NAMALWA (cell line): ENCODE measurements at regions not wholly inside any gene's neighbourhood (a gene's known extent, or its start where the extent isn't known, plus 50 kb on each side); places are given as distances from the start of the nearest gene placed in this dataset.
"Not testable (repeated sequence)": the region's sequence is repeated elsewhere in the genome, so short reads cannot be mapped to it uniquely, and the experiment has no call there.

ENCODE experiments used
- DNase-seq: peaks from one replicate; pipeline ENCODE4 v3.0.0-alpha.2; 2015; ENCODE audit warnings: low spot score

DNA sequence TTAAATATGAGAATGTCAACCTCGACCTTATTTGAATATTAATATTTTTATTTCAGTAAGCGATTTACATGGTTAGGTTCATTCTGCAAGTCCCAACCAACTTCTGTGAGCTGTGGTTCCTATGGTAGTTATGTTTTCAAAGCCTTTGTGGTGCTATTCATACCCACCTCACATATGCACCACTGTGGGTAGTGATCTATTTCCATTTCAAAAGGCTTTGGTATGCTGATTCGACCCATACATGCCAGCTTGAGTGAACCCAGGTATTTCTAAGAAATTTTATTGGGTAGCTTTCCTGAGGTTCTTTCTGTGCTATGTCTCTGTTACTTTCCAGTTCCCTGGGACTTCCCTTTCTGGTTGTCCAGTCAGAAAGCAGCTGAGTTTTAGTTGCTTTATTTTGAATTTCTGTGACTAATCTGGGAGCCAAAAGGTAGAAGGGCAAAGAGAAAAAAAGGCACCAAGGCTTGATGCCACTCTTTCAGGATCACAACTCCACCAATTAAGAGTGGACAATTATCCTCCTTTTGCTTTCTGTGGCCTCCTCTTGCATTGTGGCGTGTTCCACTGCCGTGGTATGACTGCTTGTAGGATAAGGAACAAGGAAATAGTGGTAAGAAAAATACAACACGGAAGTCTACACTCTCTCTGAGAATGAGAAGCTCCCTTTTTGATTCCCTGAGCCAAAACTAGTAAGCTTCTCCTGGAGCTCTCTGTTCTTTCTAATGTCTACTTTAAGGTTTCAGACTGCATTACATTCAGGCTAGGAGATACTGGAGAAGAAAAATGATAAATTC is 729.1 kb downstream of the NOVA1 start:
- DNase-seq: no peak

DNA sequence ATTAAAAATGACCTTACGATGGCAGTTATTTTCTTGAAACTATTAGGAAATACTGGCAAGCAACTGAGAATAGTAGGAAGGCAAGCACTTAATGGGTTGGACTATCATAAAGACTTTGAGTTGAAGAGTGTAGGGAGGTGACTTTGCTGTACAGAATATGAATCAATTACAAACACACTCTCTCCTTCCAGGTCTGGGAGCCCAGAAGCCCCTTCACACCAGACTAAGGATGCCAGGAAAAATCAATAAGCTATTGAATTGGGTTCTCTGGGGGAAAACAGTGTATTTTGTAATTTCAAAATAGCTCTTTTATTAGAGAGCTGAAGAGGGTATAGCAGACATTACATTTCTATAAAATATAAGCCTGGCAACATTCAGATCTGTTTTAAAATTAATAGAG is 736.4 kb downstream of the NOVA1 start:
- DNase-seq: no peak

DNA sequence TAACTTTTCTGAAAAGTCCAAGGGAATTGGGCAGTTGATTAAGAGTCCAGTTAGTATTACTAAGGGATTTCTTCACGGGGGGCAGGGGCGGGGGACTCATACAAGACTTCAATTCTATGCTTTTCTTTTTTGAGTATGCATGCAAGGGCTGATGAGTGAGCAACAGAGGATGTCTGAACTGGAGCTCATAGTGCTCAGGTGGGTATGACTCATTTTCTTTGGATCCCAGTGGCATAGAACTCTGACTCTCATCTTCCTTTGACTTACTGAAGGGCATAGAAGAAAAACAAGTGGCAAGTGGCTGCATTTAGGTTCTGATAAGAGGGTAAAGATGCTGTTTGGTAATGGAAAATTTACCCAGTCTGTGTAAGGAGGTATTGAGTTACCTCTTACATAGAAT is 749.2 kb downstream of the NOVA1 start:
- no peak for DNase-seq

- DNase-seq: no peak
Observed at GRCh38 chr14:25846246-25846645, 751.6 kb downstream of the NOVA1 start.

GRCh38 chr14:25843481-25844470 is 754.1 kb downstream of the NOVA1 start:
- DNase-seq: no peak

GRCh38 chr14:25841226-25841625 is 756.6 kb downstream of the NOVA1 start:
- no peak for DNase-seq

GRCh38 chr14:25837551-25837965 is 760.3 kb downstream of the NOVA1 start:
- DNase-seq: no peak

- DNase-seq: no peak
Observed at GRCh38 chr14:25836636-25837035, 761.2 kb downstream of the NOVA1 start.

DNA sequence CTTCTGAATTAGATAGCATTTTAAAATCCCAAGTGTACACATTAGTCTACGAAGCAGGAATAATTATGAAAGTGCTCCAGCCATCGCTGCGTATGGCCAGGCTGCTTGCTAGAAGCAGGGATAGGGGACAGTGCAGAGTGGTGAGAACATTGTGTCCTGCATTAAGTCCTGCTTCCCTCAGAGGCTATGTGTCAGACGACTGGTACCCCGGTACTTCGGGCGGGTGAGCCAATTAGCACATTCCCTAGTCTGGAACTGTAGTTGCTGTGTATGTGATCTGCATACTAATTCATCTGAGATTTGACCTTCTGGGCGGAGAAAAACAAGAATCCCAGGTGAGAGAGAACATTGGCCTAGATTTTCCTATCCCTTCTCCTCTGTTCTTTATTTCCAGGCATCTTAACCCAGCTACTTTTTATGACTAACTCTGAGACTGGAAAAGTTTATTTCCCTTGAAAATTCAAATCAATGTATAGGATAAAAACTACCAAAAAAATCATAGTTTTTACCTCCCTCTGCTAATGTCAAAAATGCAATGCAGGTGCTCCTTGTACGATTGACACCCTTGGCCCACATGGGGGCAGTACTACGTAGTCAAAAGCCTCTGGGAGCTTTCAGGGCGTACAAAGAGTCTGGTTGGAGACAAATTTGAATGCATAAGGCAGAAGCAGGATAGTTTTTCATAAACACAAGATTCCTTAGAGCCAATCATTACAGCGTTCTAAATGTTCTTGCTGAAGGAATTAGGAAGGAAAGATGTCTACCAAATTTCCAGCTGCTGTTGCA is 764.3 kb downstream of the NOVA1 start:
- DNase-seq: peak; percentile 57

DNA sequence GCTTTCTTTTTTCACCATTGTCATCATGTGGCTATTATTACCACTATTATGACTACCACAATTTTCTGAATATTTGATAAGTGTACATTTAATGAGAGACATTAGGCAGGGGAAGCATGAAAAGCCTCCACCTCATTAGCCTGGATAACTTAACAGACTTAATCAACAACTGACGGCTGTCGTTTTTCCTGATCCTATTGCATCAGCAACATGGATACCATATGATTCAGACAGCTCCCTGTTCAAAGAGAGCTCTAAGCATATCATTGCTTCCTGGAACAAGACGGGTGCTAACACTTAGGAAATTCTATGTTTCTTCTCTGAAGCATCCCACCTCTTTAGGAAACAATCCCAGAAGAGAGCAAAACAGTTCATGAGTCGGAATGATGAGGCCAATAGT is 765.2 kb downstream of the NOVA1 start:
- DNase-seq: no peak

DNA sequence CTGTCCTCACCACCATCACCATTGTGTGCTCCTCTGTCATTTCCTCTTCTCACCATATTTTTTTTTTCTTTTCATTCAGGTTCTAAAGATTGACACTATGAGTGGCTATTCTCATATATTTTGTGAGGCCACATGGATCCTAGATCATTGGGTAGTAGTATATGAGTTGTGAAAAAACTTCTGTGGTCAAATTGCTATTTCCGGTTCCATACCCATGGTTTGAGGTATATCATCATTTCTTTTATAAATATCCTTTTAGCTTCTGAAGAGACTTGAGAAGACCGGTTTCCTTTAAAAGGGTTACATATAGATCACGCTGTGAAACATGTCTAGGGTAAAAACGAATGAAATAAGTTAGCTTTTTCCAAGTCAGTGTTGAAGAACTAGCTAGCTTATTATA is 769.3 kb downstream of the NOVA1 start:
- no peak for DNase-seq

DNA sequence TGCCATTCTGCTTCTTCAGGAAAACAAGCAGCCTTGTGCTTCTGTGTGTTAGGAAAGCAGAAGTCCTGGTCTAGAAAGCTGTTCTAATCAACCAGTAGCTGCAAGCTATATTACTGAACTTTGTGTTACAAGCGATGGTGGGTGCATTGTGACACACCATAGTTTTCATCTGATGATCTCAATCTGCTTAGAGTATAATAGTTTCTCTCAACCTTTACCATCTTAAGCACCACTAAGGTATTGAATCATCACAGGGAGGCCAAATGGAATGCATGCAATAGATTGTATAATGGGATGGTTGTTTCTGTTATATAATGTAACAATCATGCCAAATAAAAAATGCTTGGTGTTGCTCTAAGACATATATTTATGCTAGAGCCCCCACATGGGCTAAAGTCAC is 771.7 kb downstream of the NOVA1 start:
- no peak for DNase-seq

- DNase-seq: no peak
Observed at GRCh38 chr14:25820368-25820767, 770.4 kb upstream of the STXBP6 start.

- DNase-seq: not testable (repeated sequence)
Observed at GRCh38 chr14:25814622-25815021, 764.7 kb upstream of the STXBP6 start.

DNA sequence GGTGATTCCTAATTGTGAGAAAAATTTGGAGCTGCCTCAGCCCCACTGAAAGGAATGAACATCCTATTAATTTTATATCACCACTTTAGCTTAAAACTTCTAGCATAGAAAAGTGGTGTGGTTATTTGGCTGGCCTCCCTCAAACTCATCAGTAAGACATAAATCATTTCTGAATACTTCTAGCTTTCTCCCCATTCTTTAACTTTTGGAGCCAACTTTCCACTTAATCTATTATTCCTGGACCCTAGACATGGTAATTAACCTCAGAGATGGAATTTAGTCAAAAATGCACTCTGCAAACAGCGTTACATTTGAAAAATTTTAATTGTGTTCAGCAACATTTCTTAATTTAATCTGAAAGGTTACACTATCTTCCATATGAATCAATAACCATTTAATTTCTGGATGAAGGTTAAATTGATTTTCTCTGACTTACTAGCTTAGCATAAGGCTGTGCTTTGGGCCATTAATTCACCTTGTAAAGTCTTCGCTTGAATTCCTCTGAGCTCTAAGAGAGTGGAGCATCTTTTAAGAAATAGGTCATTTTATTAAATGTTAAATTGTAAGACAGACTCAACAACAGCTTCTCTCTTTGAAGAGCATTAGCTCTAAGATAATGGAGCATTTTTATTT is 753.6 kb upstream of the STXBP6 start:
- no peak for DNase-seq

- DNase-seq: no peak
Observed at GRCh38 chr14:25800841-25801240, 750.9 kb upstream of the STXBP6 start.

DNA sequence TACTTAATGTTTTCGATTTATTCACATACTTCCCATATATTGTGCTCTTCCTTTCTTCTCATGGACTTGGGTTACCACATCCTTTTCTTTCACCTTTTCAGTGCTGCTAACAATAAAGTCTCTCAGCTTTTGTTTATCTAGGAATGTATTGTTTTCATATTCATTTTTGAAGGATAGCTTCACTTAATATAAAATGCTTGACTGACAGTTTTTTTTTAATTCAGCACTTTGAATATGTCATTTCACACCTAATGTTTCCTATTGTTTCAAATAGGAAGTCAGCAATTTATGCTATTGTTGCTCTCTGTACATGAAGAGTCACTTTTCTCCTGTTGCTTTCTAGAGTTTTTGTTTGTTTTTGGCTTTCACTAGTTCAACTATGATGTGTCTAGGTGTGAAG is 738.3 kb upstream of the STXBP6 start:
- DNase-seq: no peak

DNA sequence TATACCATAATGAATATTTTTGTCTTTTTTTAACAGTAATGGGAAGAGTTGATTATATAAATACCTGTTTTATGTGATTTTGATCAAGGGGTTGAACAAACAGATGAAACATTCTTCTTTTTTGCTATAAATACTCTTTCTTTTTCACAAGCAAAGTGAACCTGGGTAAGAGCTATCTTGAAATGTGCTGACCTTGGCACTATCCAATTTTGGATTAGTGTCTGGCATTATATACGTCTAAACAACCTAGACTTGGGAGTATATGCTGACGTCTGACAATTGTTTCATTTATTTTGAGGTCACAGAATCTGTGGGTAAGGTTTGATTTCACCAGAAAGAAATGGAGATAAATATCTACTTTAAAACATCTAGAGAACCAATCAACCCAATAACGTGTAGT is 716.0 kb upstream of the STXBP6 start:
- DNase-seq: no peak

DNA sequence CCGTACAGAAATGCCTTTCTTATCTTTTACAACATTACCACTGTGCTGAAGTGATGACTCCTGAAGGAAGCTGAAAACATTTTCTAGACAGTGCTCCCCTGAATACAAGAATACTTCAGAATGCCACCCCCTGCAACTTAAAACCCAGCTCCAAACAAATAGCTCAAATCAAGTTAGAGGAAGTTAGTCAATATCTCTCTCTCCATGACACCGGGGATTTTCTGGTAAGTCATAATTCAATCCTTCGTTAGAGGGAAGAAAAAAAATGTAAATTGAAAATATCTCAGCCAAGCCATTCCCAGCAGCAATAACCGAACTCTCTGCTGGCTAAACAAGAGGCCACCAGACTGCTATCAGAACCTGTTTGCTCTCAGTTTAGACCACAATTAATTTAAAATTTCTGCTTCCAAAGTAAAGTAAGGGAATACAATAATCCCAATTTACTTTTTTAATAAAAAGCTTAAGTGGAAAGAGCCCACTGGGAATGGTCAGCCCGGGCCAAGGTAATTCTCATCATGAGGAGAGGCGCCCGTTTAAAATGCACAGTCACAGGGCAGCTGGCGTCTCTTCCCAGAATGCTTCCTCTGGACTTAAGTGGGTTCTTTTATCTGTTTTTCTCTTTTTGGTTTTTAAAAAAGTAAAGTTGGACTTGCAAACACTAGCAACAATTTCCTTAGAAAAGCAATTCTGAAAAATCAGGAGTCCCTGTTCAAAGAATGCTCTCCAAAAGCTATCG is 710.1 kb upstream of the STXBP6 start:
- no peak for DNase-seq

DNA sequence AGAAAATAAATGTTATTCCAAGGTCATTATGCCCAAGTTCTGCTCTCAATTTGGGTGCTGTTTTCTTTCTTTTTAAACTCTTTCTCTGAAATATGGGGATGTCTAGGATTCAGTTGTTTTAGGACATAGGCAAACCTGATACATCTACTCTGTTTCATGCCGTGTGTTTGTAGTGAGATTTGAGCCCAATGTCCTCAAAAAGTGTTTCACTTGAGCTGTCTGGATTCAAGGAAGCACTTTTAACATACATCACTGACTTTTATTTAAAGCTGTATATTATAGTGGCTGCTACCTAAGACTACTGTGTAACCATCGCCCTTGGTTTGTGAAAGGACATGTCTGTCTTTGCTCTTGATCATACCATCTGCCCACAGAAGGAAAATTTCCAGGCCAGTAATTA is 709.3 kb upstream of the STXBP6 start:
- no peak for DNase-seq

GRCh38 chr14:25757364-25757763 is 707.4 kb upstream of the STXBP6 start:
- no peak for DNase-seq
